Bronchial epithelial cell (primary cell): ENCODE measurements at regions not wholly inside any gene's neighbourhood (a gene's known extent, or its start where the extent isn't known, plus 50 kb on each side); places are given as distances from the start of the nearest gene placed in this dataset.

Experiments used
- DNase-seq: peaks from one replicate; pipeline ENCODE4 v3.0.0-alpha.2; 2010; ENCODE audit warnings: low read depth
- FAIRE-seq: peaks from 2 replicates; lab custom pipeline; 2011; peaks lifted over from hg19 to GRCh38; lab: Jason Lieb, UNC
- H3K27me3 ChIP-seq: 2 replicates; pipeline ENCODE4 v1.5.1; 2011; ENCODE audit warnings: low read length; ENCODE audit not compliant: control insufficient read depth, insufficient read depth
- H3K36me3 ChIP-seq: 2 replicates; pipeline ENCODE4 v1.5.1; 2011; ENCODE audit warnings: low read length; ENCODE audit not compliant: control insufficient read depth, insufficient read depth
- H3K4me3 ChIP-seq: 2 replicates; pipeline ENCODE4 v1.5.1; 2011; ENCODE audit warnings: mild to moderate bottlenecking, low read depth, low read length, control low read depth
- TF ChIP-seq, protein P1 (sequence below): IDR thresholded peaks from 2 replicates; pipeline ENCODE4 v1.5.1; 2011; ENCODE audit warnings: mild to moderate bottlenecking, moderate library complexity, low read length, control low read depth, inconsistent platforms; ENCODE audit not compliant: insufficient read depth, severe bottlenecking

DNA sequence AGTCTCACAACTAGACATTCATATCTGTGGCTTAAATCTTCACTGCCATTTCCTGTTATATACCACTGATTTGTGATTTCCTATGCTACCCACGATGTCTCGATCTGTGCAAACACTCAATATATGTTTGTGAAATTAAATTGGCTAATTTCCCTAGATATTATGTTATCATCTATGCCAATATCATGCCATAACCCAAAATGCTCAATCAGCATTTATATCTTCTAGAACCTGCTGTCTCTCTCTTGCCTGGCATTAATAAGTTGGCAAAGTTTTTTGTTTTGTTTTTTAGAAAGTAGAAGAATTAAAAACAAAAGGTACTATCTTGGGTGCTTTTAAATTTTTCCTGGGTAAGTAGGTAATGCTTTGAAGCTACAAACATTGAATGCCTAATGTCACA lies 358.5 kb upstream of the DAB1 start:
- DNase-seq (no peak), FAIRE-seq (no peak)
- H3K36me3 ChIP-seq: no peaks in the 10 kb centered on the region
- H3K27me3 ChIP-seq: no peaks in the 10 kb centered on the region
- no peak overlapping the region for H3K4me3 ChIP-seq
- TF ChIP-seq, protein P1, sequence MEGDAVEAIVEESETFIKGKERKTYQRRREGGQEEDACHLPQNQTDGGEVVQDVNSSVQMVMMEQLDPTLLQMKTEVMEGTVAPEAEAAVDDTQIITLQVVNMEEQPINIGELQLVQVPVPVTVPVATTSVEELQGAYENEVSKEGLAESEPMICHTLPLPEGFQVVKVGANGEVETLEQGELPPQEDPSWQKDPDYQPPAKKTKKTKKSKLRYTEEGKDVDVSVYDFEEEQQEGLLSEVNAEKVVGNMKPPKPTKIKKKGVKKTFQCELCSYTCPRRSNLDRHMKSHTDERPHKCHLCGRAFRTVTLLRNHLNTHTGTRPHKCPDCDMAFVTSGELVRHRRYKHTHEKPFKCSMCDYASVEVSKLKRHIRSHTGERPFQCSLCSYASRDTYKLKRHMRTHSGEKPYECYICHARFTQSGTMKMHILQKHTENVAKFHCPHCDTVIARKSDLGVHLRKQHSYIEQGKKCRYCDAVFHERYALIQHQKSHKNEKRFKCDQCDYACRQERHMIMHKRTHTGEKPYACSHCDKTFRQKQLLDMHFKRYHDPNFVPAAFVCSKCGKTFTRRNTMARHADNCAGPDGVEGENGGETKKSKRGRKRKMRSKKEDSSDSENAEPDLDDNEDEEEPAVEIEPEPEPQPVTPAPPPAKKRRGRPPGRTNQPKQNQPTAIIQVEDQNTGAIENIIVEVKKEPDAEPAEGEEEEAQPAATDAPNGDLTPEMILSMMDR: no peak

DNA sequence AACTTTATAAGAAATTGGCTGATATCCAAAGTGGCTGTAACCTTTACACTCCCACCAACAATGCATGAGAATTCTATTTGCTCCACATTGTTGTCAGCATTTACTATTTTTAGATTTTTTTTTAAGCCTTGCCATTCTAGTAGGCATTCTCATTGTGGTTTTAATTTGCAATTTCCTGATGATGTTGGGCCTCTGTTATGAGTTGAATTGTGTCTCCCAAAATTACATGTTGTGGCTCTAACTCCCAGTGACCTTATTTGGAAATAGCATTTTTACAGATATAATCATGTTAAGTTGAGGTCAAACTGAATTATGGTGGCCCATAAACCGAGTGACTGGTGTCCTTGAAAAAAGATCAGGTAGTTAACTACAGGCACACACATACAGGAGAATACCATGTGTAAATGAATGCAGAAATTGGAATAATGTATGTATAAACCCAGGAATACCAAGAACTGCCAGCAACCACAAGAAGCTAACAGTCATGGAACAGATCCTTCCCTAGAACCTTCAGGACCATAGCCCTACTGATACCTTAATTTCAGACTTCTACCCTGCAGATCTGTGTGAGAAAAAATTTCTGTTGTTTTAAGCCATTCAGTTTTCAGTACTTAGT lies 348.8 kb upstream of the DAB1 start:
- no peaks in the 10 kb centered on the region for H3K27me3 ChIP-seq
- no peak for DNase-seq
- no peak for FAIRE-seq
- no peak overlapping the region for H3K4me3 ChIP-seq
- TF ChIP-seq, protein P1: no peak
- H3K36me3 ChIP-seq: no peaks in the 10 kb centered on the region

DNA sequence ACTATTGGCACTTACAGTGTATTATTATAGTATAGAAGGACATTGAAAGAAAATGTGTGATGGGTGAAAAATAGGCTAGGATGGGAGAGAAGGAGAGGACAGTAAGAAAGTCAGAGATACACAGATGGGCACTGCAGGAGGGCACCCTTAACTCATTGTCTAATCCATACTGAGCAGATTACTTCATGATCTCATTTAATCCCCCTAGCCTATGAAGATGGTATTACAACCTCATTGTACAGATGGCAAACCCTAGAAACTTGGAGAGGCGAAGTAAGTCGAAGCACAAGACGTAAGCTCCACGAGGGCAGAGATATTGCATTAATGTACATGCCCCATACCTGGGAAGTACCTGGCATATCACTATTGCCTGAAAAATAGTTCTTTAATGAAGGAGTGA lies 346.9 kb upstream of the DAB1 start:
- peak; percentile 27 for DNase-seq
- H3K27me3 ChIP-seq: no peaks in the 10 kb centered on the region
- TF ChIP-seq, protein P1: peak; percentile 27
- no peak overlapping the region for H3K4me3 ChIP-seq
- no peak for FAIRE-seq
- H3K36me3 ChIP-seq: no peaks in the 10 kb centered on the region

DNA sequence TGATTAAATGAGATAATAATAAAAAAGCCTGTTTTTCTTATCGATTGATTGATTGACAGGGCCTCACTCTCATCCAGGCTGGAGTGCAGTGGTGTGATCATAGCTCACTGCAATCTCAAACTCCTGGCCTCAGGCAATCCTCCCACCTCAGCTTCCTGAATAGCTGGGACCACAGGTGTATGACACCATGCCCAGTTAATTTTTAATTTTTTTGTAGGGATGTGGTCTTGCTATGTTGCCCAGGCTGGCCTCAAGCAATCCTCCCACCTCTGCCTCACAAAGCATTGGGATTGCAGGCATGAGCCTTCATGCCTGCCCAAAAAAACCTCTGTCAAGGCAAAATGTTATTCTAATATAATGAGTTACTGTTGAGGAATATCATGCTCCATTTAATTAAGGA lies 346.4 kb upstream of the DAB1 start:
- Histone ChIP-seq H3K36me3 (no peaks in the 10 kb centered on the region), H3K27me3 (no peaks in the 10 kb centered on the region), H3K4me3 (no peak overlapping the region)
- TF ChIP-seq, protein P1: no peak
- DNase-seq: no peak
- FAIRE-seq: no peak

DNA sequence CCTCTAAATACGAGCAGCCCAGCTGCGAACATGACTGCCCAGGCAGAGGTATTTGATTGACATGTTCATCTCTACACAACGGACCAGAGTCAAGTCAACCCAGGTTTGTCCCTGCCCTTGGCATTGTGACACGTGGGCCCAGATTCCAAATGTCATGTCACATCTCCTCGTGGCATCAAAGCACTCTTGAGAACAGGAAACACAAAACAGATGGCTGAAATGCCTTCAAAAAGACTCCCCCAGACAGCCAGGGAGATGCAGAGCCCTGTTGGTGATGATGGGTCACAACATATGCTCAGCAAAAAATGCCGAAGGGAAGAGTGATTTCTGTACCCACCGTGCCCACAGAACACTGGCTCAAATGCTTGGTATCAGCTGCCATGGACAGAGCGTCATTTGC lies 337.8 kb upstream of the DAB1 start:
- H3K4me3 ChIP-seq: no peak overlapping the region
- FAIRE-seq (no peak), DNase-seq (no peak)
- TF ChIP-seq, protein P1: no peak
- H3K36me3 ChIP-seq: no peaks in the 10 kb centered on the region
- no peaks in the 10 kb centered on the region for H3K27me3 ChIP-seq

DNA sequence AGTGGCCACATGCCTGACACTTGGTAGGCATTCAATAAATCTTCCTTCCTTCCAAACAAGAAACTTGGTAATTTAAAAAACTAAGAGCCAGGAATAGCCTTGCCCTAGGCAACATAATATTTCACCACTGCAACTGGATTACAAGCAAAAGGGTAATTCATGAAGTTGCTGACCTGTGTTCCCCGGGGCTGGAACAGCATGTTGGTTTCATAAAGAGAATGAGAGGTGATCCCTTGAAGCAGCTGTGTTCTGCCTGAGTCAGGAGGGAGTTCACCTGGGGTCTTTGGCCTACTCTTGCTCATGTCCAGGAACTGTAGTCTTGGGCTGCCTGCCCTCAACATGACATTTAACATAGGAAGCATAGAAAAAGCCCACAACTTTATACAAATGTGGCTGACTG lies 329.0 kb upstream of the DAB1 start:
- FAIRE-seq: no peak
- no peak overlapping the region for H3K4me3 ChIP-seq
- no peaks in the 10 kb centered on the region for H3K27me3 ChIP-seq
- TF ChIP-seq, protein P1: no peak
- no peak for DNase-seq
- no peaks in the 10 kb centered on the region for H3K36me3 ChIP-seq
